Lower leg skin (tissue), 3 donors: ENCODE measurements at regions not wholly inside any gene's neighbourhood (a gene's known extent, or its start where the extent isn't known, plus 50 kb on each side); places are given as distances from the start of the nearest gene placed in this dataset.

ENCODE experiments used
- CTCF ChIP-seq, 3 donors: fragments of 450-650 bp; IDR thresholded peaks; one replicate each; pipeline ENCODE4 v1.5.1; 2016; ENCODE audit warnings: antibody characterized with exemption in 3 of 3, mild to moderate bottlenecking in 3 of 3, moderate library complexity in 2 of 3
- POLR2A ChIP-seq, 2 donors: fragments of 450-650 bp; IDR thresholded peaks; one replicate each; pipeline ENCODE4 v1.6.1; 2016 to 2017; ENCODE audit warnings: antibody characterized with exemption in 2 of 2, mild to moderate bottlenecking in 1 of 2, moderate library complexity in 1 of 2

GRCh38 chr5:159638481-159638880, 277.8 kb upstream of the ADRA1B start:
- TF ChIP-seq CTCF (IDR thresholded peaks at IDR 0.05) (no peak), POLR2A (IDR thresholded peaks at IDR 0.05) (no peak)
